OCI-LY7 (cell line): ENCODE measurements at regions not wholly inside any gene's neighbourhood (a gene's known extent, or its start where the extent isn't known, plus 50 kb on each side); places are given as distances from the start of the nearest gene placed in this dataset.

ENCODE experiments used
- BruUV-seq: library from RNA; stranded (reverse); fragments of 400-500 nt; replicated peaks from 2 replicates; lab custom pipeline; 2021; lab: Mats Ljungman, UMichigan
- CTCF ChIA-PET: fragments of 300-600 bp; sonication (Branson Sonifier 250); formaldehyde crosslinking; loops from one replicate; lab custom pipeline; 2022; ENCODE audit warnings: antibody characterized with exemption; ENCODE audit not compliant: unreplicated experiment; lab: Charles Lee
- POLR2A ChIA-PET: fragments of 300-600 bp; sonication (Branson Sonifier 250); formaldehyde crosslinking; loops from one replicate; lab custom pipeline; 2022; ENCODE audit warnings: antibody characterized with exemption; lab: Charles Lee
- DNase-seq: peaks from one replicate; pipeline ENCODE4 v3.0.0-alpha.2; 2015; ENCODE audit warnings: low spot score
- H2AFZ ChIP-seq: fragments of 200-600 bp; sonication (generic), shearing (Covaris generic); 2 replicates; pipeline ENCODE4 v1.6.1; 2014; ENCODE audit warnings: mild to moderate bottlenecking, antibody characterized with exemption, low read length, moderate library complexity
- H3K27ac ChIP-seq: fragments of 200-600 bp; sonication (generic); 2 replicates; pipeline ENCODE4 v1.5.1; 2014; ENCODE audit warnings: mixed run types, low read depth, mild to moderate bottlenecking, moderate library complexity, low read length, inconsistent platforms; ENCODE audit not compliant: poor library complexity, severe bottlenecking
- H3K36me3 ChIP-seq: fragments of 200-600 bp; sonication (generic); 2 replicates; pipeline ENCODE4 v1.6.1; 2014; ENCODE audit warnings: mild to moderate bottlenecking, antibody characterized with exemption, low read length, moderate library complexity, mixed read lengths; ENCODE audit not compliant: insufficient read depth
- H3K4me1 ChIP-seq: fragments of 200-600 bp; sonication (generic); 2 replicates; pipeline ENCODE4 v1.5.1; 2014; ENCODE audit warnings: mild to moderate bottlenecking, low read length; ENCODE audit not compliant: insufficient read depth, poor library complexity, severe bottlenecking
- H3K4me2 ChIP-seq: fragments of 200-600 bp; sonication (generic); 2 replicates; pipeline ENCODE4 v1.6.1; 2014; ENCODE audit warnings: mild to moderate bottlenecking, low read length
- H3K4me3 ChIP-seq: fragments of 200-600 bp; sonication (generic); 2 replicates; pipeline ENCODE4 v1.5.1; 2014; ENCODE audit warnings: mild to moderate bottlenecking, low read depth, low read length; ENCODE audit not compliant: poor library complexity, severe bottlenecking
- H3K79me2 ChIP-seq: fragments of 200-600 bp; sonication (generic); 2 replicates; pipeline ENCODE4 v1.6.1; 2016; ENCODE audit warnings: low read depth, mild to moderate bottlenecking, low read length, moderate library complexity, mixed read lengths; ENCODE audit not compliant: insufficient read depth
- H3K9me2 ChIP-seq: fragments of 200-600 bp; sonication (generic); 2 replicates; pipeline ENCODE4 v1.6.1; 2016; ENCODE audit warnings: mild to moderate bottlenecking, low read length, mixed read lengths; ENCODE audit not compliant: insufficient read depth
- H3K9me3 ChIP-seq: fragments of 200-600 bp; sonication (generic); 2 replicates; pipeline ENCODE4 v1.6.1; 2014; ENCODE audit warnings: mild to moderate bottlenecking, mixed run types, low read length, mixed read lengths
- H4K20me1 ChIP-seq: fragments of 200-600 bp; sonication (generic); 2 replicates; pipeline ENCODE4 v1.6.1; 2014; ENCODE audit warnings: mild to moderate bottlenecking, antibody characterized with exemption, low read length, moderate library complexity, mixed read lengths; ENCODE audit not compliant: insufficient read depth
- CTCF ChIP-seq: fragments of 200-600 bp; sonication (generic); conservative IDR thresholded peaks from 2 replicates; pipeline ENCODE4 v1.5.1; 2014; ENCODE audit warnings: mild to moderate bottlenecking, antibody characterized with exemption, low read length, moderate library complexity, mixed read lengths
- EZH2phosphoT487 ChIP-seq: fragments of 200-600 bp; sonication (generic); IDR thresholded peaks from 2 replicates; pipeline ENCODE4 v1.6.1; 2018; ENCODE audit warnings: low read depth, borderline replicate concordance, mild to moderate bottlenecking, mixed run types, antibody characterized with exemption, low read length, moderate library complexity, mixed read lengths
- intact Hi-C: fragments of 100-400 bp; cut with micrococcal nuclease; formaldehyde crosslinking; loops from one replicate; pipeline ENCODE4 v1.10.0; 2022; ENCODE audit not compliant: unreplicated experiment

- POLR2A ChIA-PET = no interaction called here
- H3K9me3 ChIP-seq = no peaks in the 10 kb centered on the region
- TF ChIP-seq EZH2phosphoT487 = no peak
- no peak for TF ChIP-seq CTCF
- H4K20me1 ChIP-seq = no peaks in the 10 kb centered on the region
- intact Hi-C loops = no loop called here
- no peak for DNase-seq
- H3K27ac ChIP-seq = no peak overlapping the region
- H3K4me3 ChIP-seq = no peak overlapping the region
- no peaks in the 10 kb centered on the region for H3K4me1 ChIP-seq
- CTCF ChIA-PET = no interaction called here
- BruUV-seq = no TSS peak
- H2AFZ ChIP-seq = no peak overlapping the region
- H3K79me2 ChIP-seq = no peaks in the 10 kb centered on the region
- no peaks in the 10 kb centered on the region for H3K36me3 ChIP-seq
- no peaks in the 10 kb centered on the region for H3K9me2 ChIP-seq
- no peak overlapping the region for H3K4me2 ChIP-seq
These were observed 206.3 kb downstream of the IGSF11 start for GRCh38 chr3:118828351-118828750.

- intact Hi-C loops = no loop called here
- Histone ChIP-seq H3K79me2 (no peaks in the 10 kb centered on the region), H3K4me2 (no peak overlapping the region), H3K27ac (no peak overlapping the region), H3K4me3 (no peak overlapping the region), H3K4me1 (no peaks in the 10 kb centered on the region), H3K9me3 (no peaks in the 10 kb centered on the region), H2AFZ (no peak overlapping the region), H4K20me1 (no peaks in the 10 kb centered on the region), H3K9me2 (no peaks in the 10 kb centered on the region), H3K36me3 (no peaks in the 10 kb centered on the region)
- no TSS peak for BruUV-seq
- no peak for DNase-seq
- ChIA-PET POLR2A (no interaction called here), CTCF (no interaction called here)
- no peak for TF ChIP-seq CTCF
These were observed 201.6 kb downstream of the IGSF11 start for GRCh38 chr3:118833075-118833474.

GRCh38 chr3:118838871-118839270 lies 195.8 kb downstream of the IGSF11 start:
- Histone ChIP-seq H3K4me1 (no peaks in the 10 kb centered on the region), H3K79me2 (no peaks in the 10 kb centered on the region), H3K27ac (no peak overlapping the region), H2AFZ (no peak overlapping the region), H4K20me1 (no peaks in the 10 kb centered on the region), H3K9me3 (no peaks in the 10 kb centered on the region), H3K9me2 (no peaks in the 10 kb centered on the region), H3K36me3 (no peaks in the 10 kb centered on the region), H3K4me2 (no peak overlapping the region), H3K4me3 (no peak overlapping the region)
- TF ChIP-seq CTCF (no peak), EZH2phosphoT487 (no peak)
- intact Hi-C loops = no loop called here
- BruUV-seq = no TSS peak
- ChIA-PET POLR2A (interaction anchor here (1.1 kb wide), 1 partner anchor 46 kb away, joined by 4 read pairs; no protein-coding TSS in a partner anchor), CTCF (no interaction called here)
- DNase-seq = no peak
